ENCODE measurements at regions not wholly inside any gene's neighbourhood (a gene's known extent, or its start where the extent isn't known, plus 50 kb on each side); places are given as distances from the start of the nearest gene placed in this dataset.
"Not testable (repeated sequence)": the region's sequence is repeated elsewhere in the genome, so short reads cannot be mapped to it uniquely, and the experiment has no call there.

DNA sequence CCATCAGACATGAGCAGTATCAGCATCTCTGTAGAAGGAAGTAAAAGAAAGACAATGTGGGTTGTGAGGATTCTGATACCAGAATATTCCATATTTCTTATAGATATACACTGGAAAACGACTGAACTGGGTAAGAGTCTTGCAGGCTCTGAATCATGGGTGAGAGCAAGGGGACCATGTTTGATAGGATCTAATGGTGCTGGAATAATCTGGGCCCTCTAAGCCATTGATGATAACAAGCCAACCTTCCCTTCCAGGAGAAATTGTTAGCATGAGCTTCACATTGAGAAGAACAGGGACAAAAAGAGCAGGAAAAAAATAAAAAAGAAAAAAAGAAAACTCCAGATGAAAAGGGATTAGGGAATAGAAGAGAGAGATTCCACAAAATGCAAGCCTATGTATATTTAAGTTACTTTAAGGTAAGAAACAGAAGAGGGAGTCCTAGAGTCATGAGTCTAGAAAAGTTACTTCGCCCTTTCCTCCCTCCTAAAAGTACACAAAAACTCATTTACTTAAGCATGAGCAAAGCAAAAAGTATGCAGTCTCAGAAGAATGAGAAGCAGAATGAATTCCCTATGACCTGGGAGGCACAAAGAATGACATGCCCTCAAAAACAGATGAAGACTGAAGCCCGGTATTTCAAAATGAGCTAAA lies 181.9 kb downstream of the TMEM26 start:
- DNase-seq (ENCODE audit: low spot score) = no peak

DNA sequence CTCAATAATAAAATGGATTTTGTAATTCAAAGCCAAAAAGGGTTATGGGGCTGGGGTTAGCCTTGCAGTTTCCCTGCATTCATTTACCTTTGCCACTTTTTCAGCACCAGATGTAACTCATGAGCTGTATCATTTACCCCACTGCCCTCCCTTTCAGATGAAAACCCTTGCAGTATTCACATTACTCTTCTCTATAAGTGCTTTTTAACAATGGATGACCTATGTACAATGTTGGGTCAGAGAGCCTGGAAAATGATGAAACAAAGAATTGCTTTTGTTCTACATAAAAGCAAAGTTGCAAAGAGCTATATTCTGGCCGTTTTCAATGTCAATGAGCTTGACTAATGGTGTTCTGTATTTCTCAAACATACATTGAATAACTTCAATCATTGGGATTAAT lies 189.7 kb downstream of the TMEM26 start:
- DNase-seq (ENCODE audit: low spot score) = no peak

DNA sequence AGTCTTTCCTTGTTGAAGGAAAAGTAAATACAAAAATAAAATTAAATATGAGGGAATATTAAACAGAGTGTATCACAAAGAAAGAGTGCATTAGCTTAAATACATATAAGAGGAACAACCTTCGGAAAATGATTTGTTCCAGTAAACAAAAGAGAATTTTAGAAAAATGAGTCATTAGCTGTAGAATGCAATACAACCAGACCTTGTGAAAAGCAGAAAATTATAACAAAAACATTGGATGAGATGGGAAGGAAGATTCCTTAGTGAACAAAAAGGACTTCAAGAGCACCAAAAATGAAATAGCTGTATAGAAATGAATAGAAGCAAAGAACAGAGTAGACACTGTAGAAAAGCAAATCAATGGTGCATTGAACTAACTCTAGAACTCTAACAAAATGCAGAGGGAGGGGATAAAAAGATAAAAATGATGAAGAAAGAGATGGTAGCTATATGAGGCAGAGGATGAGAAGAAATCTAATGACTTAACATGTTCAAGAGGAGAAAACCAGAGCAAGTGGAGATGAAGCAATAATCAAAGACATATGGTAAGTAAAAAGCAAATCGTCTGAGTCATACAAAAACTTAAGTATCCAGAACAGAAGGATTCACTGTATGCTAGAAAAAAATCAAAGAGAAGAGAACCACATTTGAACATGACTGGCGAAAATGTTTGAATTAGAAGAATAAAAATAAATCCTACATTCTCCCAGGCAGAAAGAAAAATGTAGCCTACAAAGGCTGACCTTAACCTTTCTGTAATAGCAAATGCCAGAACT lies 190.5 kb downstream of the TMEM26 start:
- no peak for DNase-seq (ENCODE audit: low spot score)

DNA sequence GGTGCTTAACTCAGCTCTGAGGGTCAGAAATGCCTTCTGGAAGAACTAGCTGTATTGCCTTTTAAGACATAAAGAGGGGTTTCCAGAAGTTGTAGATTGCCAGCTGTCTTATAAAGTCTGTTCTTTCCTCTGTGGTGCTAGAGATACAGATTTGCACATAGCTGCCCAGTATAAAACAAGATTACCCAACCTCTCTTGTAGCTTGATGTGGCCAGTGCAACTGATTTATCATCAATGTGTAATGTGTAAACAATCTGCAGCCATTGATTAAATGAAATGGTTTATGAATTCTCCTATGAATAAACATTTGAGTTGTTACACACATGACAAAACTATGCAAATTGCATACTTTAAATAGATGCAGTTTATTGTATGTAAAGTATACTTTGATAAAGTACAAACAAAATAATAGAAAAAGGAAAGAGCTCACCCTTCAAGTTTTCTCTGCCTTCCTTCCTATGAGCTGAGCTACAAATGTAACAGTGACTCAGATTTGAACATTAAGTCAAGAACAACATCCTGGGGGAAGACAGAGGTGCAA lies 195.2 kb downstream of the TMEM26 start:
- no peak for DNase-seq (ENCODE audit: low spot score)

DNA sequence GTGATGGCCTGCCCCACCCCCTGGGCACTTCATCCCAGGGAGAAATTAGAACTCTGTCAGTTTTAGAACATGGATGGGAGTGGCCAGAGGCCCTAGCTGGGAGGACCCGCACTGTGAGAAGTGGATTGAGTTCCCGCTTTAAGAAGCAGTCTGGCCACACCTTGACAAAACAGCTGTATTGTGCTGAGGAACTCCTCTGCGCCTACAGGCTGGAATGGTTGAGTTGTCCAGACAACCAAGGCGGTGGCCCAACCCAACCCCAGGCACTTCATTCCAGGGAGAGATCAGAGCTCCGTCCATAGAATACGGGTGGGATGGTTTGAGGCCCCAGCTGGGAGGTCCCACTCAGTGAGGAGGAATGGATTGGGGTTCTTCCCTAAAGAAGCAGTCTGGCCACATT lies 196.0 kb downstream of the TMEM26 start:
- DNase-seq (ENCODE audit: low spot score) = no peak

DNA sequence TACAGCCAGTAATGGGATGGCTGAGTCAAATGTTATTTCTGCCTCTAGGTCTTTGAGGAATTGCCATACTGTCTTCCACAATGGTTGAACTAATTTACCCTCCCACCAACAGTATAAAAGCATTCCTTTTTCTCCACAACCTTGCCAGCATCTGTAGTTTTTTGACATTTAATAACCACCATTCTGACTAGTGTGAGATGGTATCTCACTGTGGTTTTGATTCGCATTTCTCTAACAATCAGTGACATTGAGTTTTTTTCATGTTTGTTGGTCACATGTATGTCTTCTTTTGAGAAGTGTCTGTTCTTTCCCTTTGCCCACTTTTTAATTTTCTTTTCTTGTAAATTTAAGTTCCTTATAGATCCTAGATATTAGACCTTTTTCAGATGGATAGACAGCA lies 200.9 kb downstream of the TMEM26 start:
- DNase-seq (ENCODE audit: low spot score) = not testable (repeated sequence)

DNA sequence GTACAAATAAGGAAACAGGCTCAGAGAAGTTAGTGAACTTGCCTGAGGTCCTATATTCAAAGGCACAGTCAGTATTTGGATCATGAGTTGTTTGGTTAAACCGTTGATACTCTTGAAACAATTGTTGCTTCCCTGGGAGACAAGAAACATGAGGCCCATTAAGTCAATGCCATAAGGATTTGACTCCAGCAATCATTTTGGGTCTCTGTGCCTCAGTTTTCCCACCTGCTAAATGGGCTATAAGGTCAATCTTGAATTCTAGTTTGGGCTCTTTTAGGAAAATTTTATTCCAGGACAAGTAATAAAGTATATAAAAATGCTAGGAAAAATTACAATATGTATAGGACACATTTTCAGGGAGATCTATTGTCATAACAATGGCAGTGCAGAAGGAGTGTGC lies 202.1 kb downstream of the TMEM26 start:
- no peak for DNase-seq (ENCODE audit: low spot score)

DNA sequence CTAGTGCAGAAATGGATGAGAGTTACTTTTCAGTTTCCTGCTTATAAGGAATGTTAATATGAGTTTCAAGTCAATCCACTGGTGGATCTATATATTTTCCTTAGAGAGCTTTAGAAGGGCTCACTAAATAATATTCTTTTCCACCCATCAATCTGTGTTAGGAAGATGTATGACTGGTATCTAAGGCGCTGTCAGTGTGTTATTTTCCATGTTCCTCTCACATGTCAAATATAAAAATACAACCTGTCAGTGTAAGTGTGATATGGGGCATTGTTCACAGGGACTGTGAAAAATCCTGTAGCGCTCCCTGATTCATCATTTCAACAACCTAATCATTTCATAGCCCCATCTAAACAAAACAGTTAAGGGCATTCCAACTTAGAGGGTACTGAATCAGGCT lies 203.1 kb downstream of the TMEM26 start:
- DNase-seq (ENCODE audit: low spot score) = no peak

DNA sequence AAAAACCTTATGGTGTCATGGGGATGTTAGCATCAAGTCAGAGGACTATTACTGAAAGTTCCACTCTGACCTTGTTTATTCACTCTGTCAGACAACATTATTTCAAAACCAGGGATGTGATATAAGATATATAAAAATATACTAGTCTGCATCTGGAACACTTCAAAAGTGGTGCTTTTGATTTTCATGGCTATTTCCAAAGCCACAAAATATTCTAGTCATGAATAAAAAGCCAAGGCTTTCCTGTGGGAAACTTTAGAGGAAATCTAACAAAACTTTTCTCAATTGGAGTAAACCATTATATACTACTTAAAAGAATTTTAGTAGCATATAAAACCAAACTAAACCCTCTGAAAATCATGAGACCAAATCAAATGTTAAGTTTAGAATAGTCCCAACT lies 205.2 kb downstream of the TMEM26 start:
- DNase-seq (ENCODE audit: low spot score) = no peak

DNA sequence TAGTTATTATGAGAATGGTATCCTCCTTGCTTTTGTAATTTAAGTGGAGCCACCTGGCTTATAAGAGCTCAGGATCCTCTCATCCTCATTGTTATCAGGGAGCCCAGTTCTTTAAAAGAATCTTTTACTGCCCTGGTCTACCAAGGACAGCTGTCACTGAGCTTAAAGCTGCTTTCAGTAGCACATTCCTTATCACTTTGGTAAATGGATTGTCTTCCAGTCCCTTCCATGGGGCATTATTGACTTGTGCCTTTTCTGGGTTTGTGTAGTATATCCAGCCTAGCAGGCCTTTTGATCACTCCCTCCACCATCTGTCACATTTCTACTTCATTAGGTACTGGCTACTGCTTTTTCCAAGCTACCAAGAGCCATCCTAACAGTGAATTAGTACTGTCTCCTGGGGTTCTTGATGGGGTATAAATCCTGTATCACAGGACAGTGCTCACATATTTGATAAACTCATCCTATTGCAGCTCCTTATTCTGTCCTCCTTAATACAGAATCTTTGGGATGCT lies 208.9 kb downstream of the TMEM26 start:
- no peak for DNase-seq (ENCODE audit: low spot score)

DNA sequence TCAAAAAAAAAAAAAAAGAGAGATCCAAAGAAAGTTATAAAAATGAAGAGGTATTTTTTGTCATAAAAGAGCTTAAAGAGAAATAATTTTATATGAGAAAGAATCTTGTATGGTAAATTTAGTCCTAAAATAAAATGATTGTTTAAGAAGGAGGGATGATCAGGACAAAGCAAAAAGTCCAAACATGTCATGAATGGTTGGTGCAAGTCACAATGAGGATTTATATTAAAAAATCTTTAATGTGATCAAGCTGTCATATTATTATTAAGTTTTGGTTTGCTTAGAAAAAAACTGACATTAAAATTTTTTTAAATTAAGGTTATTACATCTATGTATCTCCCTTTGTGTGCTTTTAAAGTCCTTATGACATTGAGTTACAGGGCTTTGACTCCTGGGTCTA lies 220.4 kb downstream of the TMEM26 start:
- no peak for DNase-seq (ENCODE audit: low spot score)

DNA sequence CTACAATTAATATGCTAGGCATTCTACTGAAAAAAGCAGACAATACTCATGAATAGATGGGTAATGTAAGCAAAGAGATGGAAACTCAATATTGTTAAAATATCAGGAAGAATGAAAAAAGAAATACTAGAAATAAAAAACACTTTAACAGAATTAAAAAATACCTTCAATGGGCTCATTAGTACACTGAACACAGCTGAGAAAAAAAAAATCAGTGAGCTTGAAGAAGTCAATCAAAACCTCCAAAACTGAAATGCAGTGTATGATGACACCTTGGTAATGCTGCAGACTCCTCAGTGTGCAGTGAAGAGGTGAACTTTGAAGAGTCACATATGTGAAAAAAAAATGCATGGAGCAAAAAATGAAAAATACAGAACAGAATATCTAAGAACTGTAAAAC lies 227.2 kb downstream of the TMEM26 start:
- no peak for DNase-seq (ENCODE audit: low spot score)

DNA sequence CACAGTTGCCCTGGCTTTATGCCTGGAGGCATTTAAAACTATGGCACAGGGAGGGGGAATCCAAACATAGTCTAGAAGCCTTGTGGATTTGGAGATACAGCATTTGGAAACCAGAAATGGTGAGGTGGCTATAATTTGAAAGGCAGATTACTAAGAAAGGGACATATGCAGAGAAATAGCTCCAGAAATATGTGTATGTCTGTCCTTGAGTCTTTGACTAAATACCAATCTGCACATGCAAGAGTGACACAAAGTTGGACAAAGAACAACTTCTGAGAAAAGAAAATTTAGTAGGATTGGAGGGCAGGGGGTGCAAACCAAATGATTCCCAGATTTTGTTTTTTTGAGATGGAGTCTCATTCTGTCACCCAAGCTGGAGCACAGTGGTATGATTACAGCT lies 229.6 kb downstream of the TMEM26 start:
- no peak for DNase-seq (ENCODE audit: low spot score)

DNA sequence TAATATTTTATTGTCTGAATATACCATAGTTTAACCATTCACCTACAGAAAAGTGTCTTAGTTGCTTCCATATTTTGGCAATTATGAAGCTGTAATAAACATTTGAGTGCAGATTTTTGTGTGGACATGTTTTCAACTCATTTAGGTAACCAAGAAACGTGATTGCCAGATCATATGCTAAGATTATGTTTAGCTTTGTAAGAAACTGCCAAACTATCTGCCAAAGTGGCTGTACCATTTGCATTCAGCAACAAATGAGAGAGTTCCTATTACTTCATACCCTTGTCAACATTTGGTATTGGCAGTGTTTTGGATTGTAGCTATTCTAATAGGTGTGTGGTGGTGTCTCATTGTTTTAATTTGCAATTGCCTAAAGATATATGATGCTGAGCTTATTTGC lies 233.5 kb downstream of the TMEM26 start:
- DNase-seq (ENCODE audit: low spot score) = no peak

DNA sequence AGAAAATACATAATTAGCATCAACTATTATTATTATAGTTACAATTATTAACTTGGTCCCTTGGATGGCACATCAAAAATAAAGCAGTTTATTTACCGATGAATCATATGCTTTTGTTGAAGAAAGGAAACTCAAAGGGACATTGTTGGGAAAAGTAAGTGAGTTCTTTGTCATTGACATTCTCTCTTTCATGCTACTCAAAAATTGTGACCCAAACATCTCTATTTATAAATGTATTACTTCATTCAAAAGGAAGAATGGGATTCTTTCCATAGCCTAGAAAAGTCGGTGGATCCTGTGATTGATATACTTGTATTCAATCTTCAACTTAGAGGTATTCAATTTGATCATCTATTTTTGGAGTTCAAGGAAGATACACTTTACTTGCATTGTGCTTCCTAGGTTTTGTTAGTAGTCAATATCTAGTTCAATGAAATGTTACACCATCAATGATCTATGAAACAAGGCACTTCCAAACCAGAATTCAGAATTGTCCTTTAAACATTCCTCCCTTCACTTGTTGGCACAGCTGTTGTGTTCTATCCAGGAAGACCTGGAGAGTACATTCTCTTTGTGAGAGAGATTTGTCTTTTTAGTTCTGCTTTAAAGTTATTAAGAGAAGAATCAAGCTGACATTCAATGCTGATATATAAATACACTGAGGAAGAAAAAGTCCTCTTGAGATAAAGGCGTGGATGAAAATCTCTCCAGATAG lies 235.2 kb downstream of the TMEM26 start:
- no peak for DNase-seq (ENCODE audit: low spot score)

DNA sequence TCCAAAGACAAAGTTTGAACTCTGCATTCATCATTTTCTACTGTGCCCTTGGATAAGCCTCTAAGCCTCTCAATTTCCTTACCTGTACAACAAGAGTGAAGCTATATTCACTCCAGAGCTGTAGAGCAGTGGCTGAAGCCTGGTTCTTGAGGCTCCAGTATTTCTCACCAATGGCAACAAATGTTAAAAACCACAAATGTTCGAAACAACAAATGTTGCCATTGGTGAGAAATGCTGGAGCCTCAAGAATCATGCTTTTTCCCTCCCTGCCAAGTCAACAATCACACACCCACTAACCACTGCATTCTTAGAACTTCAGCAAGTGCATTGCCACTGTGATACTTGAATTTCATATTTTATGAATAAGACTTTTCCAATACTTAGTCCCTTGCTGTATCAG lies 237.9 kb downstream of the TMEM26 start:
- no peak for DNase-seq (ENCODE audit: low spot score)

DNA sequence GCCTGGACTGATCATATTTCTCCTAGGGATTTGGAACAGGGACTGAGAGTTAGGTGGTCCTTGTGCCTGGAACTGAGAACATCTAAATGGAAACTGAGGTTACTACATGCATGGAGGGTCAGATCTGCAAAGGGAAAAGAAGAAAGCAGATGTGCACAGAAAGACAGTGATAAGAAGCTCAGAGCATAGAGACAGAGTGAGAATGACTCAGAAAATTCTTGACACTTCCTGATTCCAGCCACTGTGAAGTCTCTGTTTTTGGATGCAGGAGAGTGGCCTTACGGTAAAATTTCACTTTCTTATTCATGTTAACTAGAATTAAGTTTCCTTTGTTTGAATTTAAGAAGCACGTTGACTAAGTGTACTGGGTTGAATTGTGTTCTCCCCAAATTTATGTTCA lies 241.7 kb downstream of the TMEM26 start:
- DNase-seq (ENCODE audit: low spot score) = no peak

DNA sequence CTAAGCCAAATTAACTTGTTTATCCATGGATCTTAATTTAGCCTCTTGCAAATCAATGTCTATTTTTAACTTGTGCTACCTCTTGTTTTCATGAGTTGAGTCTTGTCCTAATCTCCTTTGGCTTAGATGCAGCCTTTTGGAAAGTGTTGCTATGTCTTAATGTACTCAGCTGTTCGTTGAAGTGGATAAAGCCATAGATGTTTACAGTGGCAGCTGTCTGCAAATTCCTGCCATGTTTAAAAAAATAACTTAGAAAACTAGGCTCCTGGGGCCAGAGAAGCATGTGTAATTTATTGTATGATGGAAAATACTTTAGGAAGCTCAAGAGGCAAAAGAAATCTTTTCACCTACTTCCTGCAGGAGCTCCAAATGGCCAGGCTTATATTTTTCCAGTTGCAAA lies 253.1 kb upstream of the RHOBTB1 start:
- DNase-seq (ENCODE audit: low spot score) = no peak

DNA sequence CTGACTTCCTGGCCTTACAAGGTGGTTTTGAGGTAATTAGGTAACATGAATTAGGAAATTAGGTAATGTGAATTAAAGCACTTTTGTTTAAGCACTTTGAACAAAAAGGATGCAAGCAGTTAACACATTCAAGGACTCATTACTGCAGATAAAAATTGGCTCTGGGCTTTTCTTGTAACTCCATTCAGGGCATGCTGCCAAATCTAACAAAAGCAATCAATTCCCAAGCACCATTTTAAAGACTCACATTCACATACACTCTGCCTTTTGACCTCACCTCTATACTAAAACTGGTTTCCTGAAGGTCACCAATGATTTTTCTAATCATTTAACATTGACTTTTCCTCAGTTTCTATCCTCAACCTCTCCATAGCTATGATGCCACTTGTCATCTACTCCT lies 251.2 kb upstream of the RHOBTB1 start:
- DNase-seq (ENCODE audit: low spot score) = no peak

DNA sequence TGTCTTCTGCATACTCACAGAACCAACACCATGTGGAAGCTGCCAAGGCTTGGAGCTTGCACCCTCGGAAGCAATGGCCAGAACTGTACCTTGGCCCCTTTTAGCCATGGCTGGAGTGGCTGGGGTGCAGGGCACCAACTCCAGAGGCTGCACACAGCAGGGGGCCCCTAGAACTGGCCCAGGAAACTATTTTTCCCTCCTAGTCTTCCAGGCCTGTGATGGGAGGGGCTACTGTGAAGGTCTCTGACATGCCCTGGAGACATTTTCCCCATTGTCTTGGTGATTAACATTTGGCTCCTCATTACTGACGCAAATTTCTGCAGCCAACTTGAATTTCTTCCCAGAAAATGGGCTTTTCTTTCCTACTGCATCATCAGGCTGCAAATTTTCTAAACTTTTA lies 248.6 kb upstream of the RHOBTB1 start:
- DNase-seq (ENCODE audit: low spot score) = not testable (repeated sequence)

DNA sequence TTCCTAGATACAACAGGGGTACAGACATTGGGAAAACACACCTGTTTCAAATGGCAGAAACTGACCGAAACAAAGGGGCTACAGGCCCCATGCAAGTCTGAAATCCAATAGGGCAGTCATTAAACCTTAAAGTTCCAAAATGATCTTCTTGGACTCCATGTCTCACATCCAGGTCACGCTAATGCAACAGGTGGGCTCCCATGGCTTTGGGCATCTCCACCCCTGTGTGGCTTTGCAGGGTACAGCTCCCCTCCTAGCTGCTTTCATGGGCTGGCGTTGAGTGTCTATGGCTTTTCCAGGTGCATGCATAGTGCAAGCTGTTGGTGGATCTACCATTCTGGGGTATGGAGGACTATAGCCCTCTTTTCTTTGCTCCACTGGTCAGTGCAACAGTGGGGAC lies 248.1 kb upstream of the RHOBTB1 start:
- no peak for DNase-seq (ENCODE audit: low spot score)

DNA sequence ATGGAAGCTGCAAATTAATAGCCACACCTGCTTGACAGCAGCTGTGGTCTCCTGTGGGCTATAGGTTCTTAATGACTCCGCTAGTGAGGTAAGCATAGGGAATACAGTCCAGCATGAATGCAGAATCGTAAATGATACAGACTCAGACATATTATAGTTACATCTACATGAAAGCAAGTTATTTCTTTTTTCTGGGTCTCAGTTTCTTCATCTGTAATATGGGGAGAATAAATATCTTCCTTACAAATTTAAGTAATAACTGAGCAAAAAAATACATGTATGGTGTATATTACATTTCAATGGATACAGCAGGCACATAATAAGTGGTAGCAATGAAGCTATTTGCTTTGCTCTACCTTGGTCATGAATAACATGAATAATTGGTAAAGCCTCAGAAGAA lies 245.9 kb upstream of the RHOBTB1 start:
- DNase-seq (ENCODE audit: low spot score) = no peak

DNA sequence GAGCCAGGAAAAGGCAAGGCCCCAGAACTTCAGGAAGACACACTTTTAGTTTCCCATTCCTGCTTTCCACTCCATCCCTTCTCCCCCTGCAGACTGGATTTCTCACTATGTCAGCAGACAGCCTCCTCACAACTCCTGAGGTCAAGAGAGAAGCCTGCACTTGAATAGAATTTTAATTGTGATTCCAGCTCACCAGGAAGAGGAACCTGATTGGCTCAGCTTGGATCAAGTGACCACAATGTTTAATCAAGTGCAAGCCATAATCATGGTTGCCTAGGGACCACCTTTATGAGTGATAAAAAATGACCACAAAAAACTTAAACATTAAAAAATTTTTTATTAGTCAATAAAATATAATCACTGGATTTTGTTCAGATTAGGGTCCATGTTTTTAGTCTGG lies 244.7 kb upstream of the RHOBTB1 start:
- DNase-seq (ENCODE audit: low spot score) = no peak

Data from ureter (tissue), 1 donor.